Right lobe of liver (tissue), 4 donors: ENCODE measurements at regions not wholly inside any gene's neighbourhood (a gene's known extent, or its start where the extent isn't known, plus 50 kb on each side); places are given as distances from the start of the nearest gene placed in this dataset.

Experiments
- CTCF ChIP-seq, 4 donors: fragments of 200-600 bp in 3 of 4; fragments of 450-650 bp in 1 of 4; IDR thresholded peaks; one replicate each; pipeline versions ENCODE4 v1.5.1 to v1.8.0; 2016 to 2022; ENCODE audit warnings: antibody characterized with exemption in 4 of 4, mild to moderate bottlenecking in 2 of 4
- POLR2A ChIP-seq: fragments of 450-650 bp; IDR thresholded peaks from one replicate; pipeline ENCODE4 v1.6.1; 2017; ENCODE audit warnings: antibody characterized with exemption, mild to moderate bottlenecking
- donor health status: DM: no; HTN: no; CAD: no.
- donor health status: DM: no; HTN: no; CAD: no.
- donor health status: DM: no; HTN: yes; CAD: no.

DNA sequence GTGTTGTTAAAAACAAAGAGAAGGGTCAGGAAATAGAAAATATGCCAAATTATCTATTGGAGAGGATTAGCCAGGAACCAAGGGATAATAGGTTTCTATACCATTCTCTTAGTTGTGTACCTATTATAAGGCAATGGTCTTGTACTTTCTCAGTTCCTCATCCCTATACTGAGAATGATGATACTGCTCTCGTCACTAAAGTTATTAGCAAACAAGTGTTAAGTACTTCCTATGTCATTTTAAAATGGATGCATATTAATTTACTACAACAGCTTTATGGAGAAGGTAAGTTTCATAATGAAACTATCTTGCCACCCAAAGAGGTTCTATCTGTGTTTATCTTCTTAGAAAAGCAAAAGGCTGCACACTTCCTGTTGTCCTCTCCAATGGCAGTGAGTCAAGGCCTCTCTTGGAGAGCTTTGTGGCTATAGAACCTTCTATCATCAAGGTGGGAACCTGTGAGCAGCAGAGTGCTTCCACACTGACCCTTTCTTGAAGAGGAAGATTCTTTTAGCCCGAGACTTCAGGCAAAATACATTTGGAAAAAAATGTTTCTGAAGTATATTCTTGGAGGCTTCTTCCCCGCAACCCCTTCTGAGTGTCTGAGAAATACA is 460.7 kb upstream of the FANCL start:
- no peak for TF ChIP-seq CTCF (IDR thresholded peaks at IDR 0.05)
- TF ChIP-seq POLR2A = no peak
